ENCODE measurements at regions not wholly inside any gene's neighbourhood (a gene's known extent, or its start where the extent isn't known, plus 50 kb on each side); places are given as distances from the start of the nearest gene placed in this dataset.
"Not testable (repeated sequence)": the region's sequence is repeated elsewhere in the genome, so short reads cannot be mapped to it uniquely, and the experiment has no call there.

DNA sequence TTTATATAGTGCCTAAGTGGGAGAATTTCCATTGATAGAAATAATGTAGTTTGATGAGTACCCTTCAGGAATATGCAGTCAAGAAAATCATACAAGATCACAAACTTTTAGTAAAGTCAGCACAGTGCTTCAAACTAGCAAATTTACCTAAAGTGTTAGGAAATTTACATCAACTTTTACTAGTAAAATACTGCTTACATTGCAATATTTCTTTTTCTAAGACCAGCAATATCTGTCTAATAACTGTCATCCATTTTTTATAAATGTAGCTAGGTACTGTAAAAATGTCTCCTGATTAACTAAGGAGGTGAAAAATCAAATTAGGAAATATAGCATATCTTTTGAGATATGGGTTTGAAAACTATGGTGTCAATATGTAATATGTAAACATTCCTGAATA is 405.4 kb downstream of the MDFIC start:
- Mint-ChIP-seq H3K4me1 (no peaks in the 10 kb centered on the region), H3K27me3 (ENCODE audit: low read depth, poor library complexity) (no peaks in the 10 kb centered on the region), H3K9me3 (no peaks in the 10 kb centered on the region), H3K27ac (no peak overlapping the region), H3K4me3 (no peak overlapping the region), H3K36me3 (ENCODE audit: low read depth) (no peaks in the 10 kb centered on the region)
- TF ChIP-seq, protein P1, sequence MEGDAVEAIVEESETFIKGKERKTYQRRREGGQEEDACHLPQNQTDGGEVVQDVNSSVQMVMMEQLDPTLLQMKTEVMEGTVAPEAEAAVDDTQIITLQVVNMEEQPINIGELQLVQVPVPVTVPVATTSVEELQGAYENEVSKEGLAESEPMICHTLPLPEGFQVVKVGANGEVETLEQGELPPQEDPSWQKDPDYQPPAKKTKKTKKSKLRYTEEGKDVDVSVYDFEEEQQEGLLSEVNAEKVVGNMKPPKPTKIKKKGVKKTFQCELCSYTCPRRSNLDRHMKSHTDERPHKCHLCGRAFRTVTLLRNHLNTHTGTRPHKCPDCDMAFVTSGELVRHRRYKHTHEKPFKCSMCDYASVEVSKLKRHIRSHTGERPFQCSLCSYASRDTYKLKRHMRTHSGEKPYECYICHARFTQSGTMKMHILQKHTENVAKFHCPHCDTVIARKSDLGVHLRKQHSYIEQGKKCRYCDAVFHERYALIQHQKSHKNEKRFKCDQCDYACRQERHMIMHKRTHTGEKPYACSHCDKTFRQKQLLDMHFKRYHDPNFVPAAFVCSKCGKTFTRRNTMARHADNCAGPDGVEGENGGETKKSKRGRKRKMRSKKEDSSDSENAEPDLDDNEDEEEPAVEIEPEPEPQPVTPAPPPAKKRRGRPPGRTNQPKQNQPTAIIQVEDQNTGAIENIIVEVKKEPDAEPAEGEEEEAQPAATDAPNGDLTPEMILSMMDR (IDR thresholded peaks at IDR 0.05) = no peak
- DNase-seq = no peak

GRCh38 chr7:115319541-115319940 is 397.6 kb downstream of the MDFIC start:
- Mint-ChIP-seq H3K4me3 (no peak overlapping the region), H3K9me3 (no peaks in the 10 kb centered on the region), H3K4me1 (no peaks in the 10 kb centered on the region), H3K27me3 (ENCODE audit: low read depth, poor library complexity) (no peaks in the 10 kb centered on the region), H3K27ac (no peak overlapping the region), H3K36me3 (ENCODE audit: low read depth) (no peaks in the 10 kb centered on the region)
- no peak for DNase-seq
- TF ChIP-seq, protein P1 (IDR thresholded peaks at IDR 0.05) = no peak

- H3K9me3 Mint-ChIP-seq; H3K36me3 Mint-ChIP-seq (ENCODE audit: low read depth); H3K4me1 Mint-ChIP-seq; DNase-seq; H3K4me3 Mint-ChIP-seq; H3K27ac Mint-ChIP-seq; H3K27me3 Mint-ChIP-seq (ENCODE audit: low read depth, poor library complexity): not testable (repeated sequence)
These were observed 388.4 kb downstream of the MDFIC start for GRCh38 chr7:115310316-115310715.

DNA sequence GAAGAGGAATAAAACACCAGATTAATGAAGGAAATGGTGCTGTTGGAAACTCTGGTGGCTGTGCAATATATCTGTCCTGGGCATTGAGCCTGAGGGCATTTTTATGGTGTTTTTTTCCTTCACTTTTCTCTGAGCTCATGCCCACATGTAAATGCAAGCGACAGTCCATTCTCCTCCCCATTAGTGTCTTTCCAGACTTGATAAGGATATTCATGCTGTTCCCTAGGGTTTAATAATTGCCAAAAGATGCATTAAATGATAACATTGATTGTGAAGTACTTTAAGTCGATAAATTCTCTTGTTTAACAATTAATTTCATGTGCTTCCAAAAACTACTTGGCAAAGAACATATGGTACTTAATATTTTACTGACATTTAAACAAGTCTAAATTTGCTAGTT is 384.7 kb downstream of the MDFIC start:
- no peak for DNase-seq
- Mint-ChIP-seq H3K27me3 (ENCODE audit: low read depth, poor library complexity) (peaks cover 13% of the 10 kb centered on the region), H3K9me3 (no peaks in the 10 kb centered on the region), H3K4me1 (no peaks in the 10 kb centered on the region), H3K27ac (no peak overlapping the region), H3K4me3 (no peak overlapping the region), H3K36me3 (ENCODE audit: low read depth) (no peaks in the 10 kb centered on the region)
- TF ChIP-seq, protein P1 (IDR thresholded peaks at IDR 0.05) = no peak

GRCh38 chr7:115300231-115300870 is 378.5 kb downstream of the MDFIC start:
- Mint-ChIP-seq H3K36me3 (ENCODE audit: low read depth) (no peaks in the 10 kb centered on the region), H3K9me3 (no peaks in the 10 kb centered on the region), H3K27ac (no peak overlapping the region), H3K4me3 (no peak overlapping the region), H3K27me3 (ENCODE audit: low read depth, poor library complexity) (peaks cover 13% of the 10 kb centered on the region), H3K4me1 (peaks cover 4% of the 10 kb centered on the region)
- DNase-seq = no peak
- TF ChIP-seq, protein P1 (IDR thresholded peaks at IDR 0.05) = no peak

DNA sequence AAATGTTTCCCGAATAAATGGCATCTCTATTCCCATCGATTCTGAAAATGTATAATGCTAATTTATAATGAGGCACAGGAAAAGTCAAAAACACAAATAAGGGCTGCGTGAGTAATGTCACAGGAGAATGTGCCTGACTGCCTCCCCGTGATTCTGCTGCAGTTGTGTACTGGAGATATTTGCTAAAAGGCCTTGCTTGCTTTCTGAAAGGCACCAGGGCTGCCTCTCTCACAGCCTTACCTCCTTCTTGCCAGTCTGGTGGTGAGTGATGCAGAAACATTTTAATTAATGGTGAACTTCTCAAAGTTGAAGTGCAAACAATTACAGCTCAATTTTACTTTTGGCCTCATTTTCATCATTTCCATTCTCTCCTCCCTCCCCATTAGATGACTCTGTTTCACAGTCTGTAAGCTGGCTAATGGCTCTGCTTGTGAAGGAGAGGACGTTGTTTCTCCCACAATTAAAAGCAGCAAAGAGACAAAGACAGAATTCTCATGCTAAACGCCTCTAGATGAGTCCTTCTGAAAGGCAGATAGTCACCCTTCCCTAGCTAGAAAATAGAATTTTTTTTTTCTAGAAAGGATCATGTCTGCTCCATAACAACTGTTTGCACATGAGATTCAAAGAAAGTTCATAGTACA is 377.6 kb downstream of the MDFIC start:
- Mint-ChIP-seq H3K36me3 (ENCODE audit: low read depth) (no peaks in the 10 kb centered on the region), H3K9me3 (no peaks in the 10 kb centered on the region), H3K4me1 (peaks cover 4% of the 10 kb centered on the region), H3K27me3 (ENCODE audit: low read depth, poor library complexity) (peaks cover 7% of the 10 kb centered on the region), H3K27ac (no peak overlapping the region), H3K4me3 (no peak overlapping the region)
- DNase-seq = no peak
- TF ChIP-seq, protein P1 (IDR thresholded peaks at IDR 0.05) = no peak

Measured in nephron progenitor cell (in vitro differentiated cells).